Gastrocnemius medialis (tissue), 4 donors: ENCODE measurements at regions not wholly inside any gene's neighbourhood (a gene's known extent, or its start where the extent isn't known, plus 50 kb on each side); places are given as distances from the start of the nearest gene placed in this dataset.

Source experiments
- CTCF ChIP-seq, 5 experiments: fragments of 450-650 bp in 3 of 5; fragments of 200-600 bp in 2 of 5; sonication (generic) in 2 of 5; IDR thresholded peaks in 4 of 5; conservative IDR thresholded peaks in 1 of 5; 1 replicate in 4 of 5; 2 replicates in 1 of 5; pipeline ENCODE4 v1.5.1; 2016 to 2019; ENCODE audit warnings: antibody characterized with exemption in 5 of 5, mild to moderate bottlenecking in 3 of 5, moderate library complexity in 3 of 5
- POLR2A ChIP-seq, 2 donors: fragments of 450-650 bp; IDR thresholded peaks; one replicate each; pipeline ENCODE4 v1.6.1; 2017; ENCODE audit warnings: antibody characterized with exemption in 2 of 2, mild to moderate bottlenecking in 2 of 2, moderate library complexity in 2 of 2

- TF ChIP-seq CTCF (IDR thresholded peaks at IDR 0.05 in 4 of 5, conservative IDR thresholded peaks at IDR 0.05 in 1 of 5) (no peak), POLR2A (IDR thresholded peaks at IDR 0.05) (no peak)
Measured at GRCh38 chr10:76645341-76645740, 992.3 kb downstream of the KCNMA1 start.
